GM23248 (cell line): ENCODE measurements at regions not wholly inside any gene's neighbourhood (a gene's known extent, or its start where the extent isn't known, plus 50 kb on each side); places are given as distances from the start of the nearest gene placed in this dataset.

ENCODE experiments used
- EZH2 ChIP-seq: fragments of 200-600 bp; sonication (generic); IDR thresholded peaks from 2 replicates; pipeline ENCODE4 v1.6.1; 2018; ENCODE audit warnings: antibody characterized with exemption, mild to moderate bottlenecking; ENCODE audit not compliant: insufficient read depth, poor library complexity, severe bottlenecking
- EZH2phosphoT487 ChIP-seq: fragments of 200-600 bp; sonication (generic); IDR thresholded peaks from 2 replicates; pipeline ENCODE4 v1.6.1; 2018; ENCODE audit warnings: antibody characterized with exemption, moderate library complexity, mild to moderate bottlenecking, low read depth; ENCODE audit not compliant: insufficient read depth

DNA sequence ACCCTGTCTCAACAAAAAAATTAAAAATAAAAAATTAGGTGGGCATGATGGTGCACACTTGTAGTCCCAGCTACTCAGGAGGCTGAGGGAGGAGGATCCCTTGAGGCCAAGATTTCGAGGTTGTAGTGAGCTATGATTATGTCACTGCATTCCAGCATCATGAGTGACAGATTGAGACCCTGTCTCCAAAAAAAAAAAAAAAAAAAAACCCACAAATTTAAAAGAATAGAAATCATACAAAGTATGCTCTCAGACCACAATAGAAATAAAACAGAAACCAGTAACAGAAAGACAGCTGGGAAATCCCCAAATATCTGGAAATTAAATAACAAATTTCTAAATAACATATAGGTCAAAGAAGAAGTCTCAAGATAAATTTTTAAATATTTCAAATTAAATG is 81.0 kb upstream of the HUWE1 start:
- TF ChIP-seq EZH2 (no peak), EZH2phosphoT487 (no peak)
